A673 (cell line): ENCODE measurements at regions not wholly inside any gene's neighbourhood (a gene's known extent, or its start where the extent isn't known, plus 50 kb on each side); places are given as distances from the start of the nearest gene placed in this dataset.
"Not testable (repeated sequence)": the region's sequence is repeated elsewhere in the genome, so short reads cannot be mapped to it uniquely, and the experiment has no call there.

Experiments
- BruUV-seq: library from RNA; stranded (reverse); fragments of 400-500 nt; replicated peaks from 2 replicates; lab custom pipeline; 2021; lab: Mats Ljungman, UMichigan
- CTCF ChIA-PET: fragments of 300-600 bp; sonication (Branson Sonifier 250); formaldehyde crosslinking; loops from one replicate; lab custom pipeline; 2022; ENCODE audit warnings: antibody characterized with exemption; lab: Charles Lee
- POLR2A ChIA-PET: fragments of 300-600 bp; sonication (Branson Sonifier 250); formaldehyde crosslinking; loops from one replicate; lab custom pipeline; 2022; ENCODE audit warnings: antibody characterized with exemption; ENCODE audit not compliant: low non-redundant PET; lab: Charles Lee
- DNase-seq: peaks from one replicate; pipeline ENCODE4 v3.0.0-alpha.2; 2015; ENCODE audit warnings: low spot score
- H3K27ac ChIP-seq: fragments of 200-600 bp; sonication (generic); 2 replicates; pipeline ENCODE4 v1.5.1; 2016; ENCODE audit warnings: mixed run types, low read depth, mild to moderate bottlenecking, mixed read lengths, antibody characterized with exemption, low read length; ENCODE audit not compliant: poor library complexity, severe bottlenecking
- H3K27me3 ChIP-seq: fragments of 200-600 bp; sonication (generic); replicated peaks from 2 replicates; pipeline ENCODE4 v1.6.1; 2017; ENCODE audit warnings: mixed run types, low read depth, mild to moderate bottlenecking, mixed read lengths, antibody characterized with exemption, low read length; ENCODE audit not compliant: insufficient read depth, poor library complexity
- H3K36me3 ChIP-seq: fragments of 200-600 bp; sonication (generic); 2 replicates; pipeline ENCODE4 v1.6.1; 2016; ENCODE audit warnings: mixed run types, mild to moderate bottlenecking, mixed read lengths, antibody characterized with exemption, low read length; ENCODE audit not compliant: insufficient read depth, poor library complexity, severe bottlenecking
- H3K4me1 ChIP-seq: fragments of 200-600 bp; sonication (generic); 2 replicates; pipeline ENCODE4 v1.6.1; 2017; ENCODE audit warnings: mixed run types, mild to moderate bottlenecking, mixed read lengths, antibody characterized with exemption, low read length; ENCODE audit not compliant: insufficient read depth, poor library complexity, severe bottlenecking
- H3K4me3 ChIP-seq: fragments of 200-600 bp; sonication (generic); 2 replicates; pipeline ENCODE4 v1.5.1; 2016; ENCODE audit warnings: low read depth, mixed run types, mild to moderate bottlenecking, mixed read lengths, low read length; ENCODE audit not compliant: poor library complexity, severe bottlenecking
- H3K9me3 ChIP-seq: fragments of 200-600 bp; sonication (generic); 2 replicates; pipeline ENCODE4 v1.6.1; 2016; ENCODE audit warnings: mixed run types, low read depth, mild to moderate bottlenecking, mixed read lengths, antibody characterized with exemption, low read length; ENCODE audit not compliant: poor library complexity, severe bottlenecking
- CTCF ChIP-seq: fragments of 300-800, 200-600 bp; sonication (generic); conservative IDR thresholded peaks from 2 replicates; pipeline ENCODE4 v1.5.1; 2017; ENCODE audit warnings: low read depth, mild to moderate bottlenecking, antibody characterized with exemption, low read length, moderate library complexity, mixed read lengths
- EZH2 ChIP-seq: fragments of 200-600 bp; sonication (generic); IDR thresholded peaks from 2 replicates; pipeline ENCODE4 v1.6.1; 2017; ENCODE audit warnings: borderline replicate concordance, low read depth, mild to moderate bottlenecking, mixed read lengths, antibody characterized with exemption, low read length; ENCODE audit not compliant: poor library complexity, severe bottlenecking
- intact Hi-C: fragments of 100-400 bp; cut with micrococcal nuclease; formaldehyde crosslinking; loops from one replicate; pipeline ENCODE4 v1.10.0; 2022; ENCODE audit not compliant: unreplicated experiment

GRCh38 chr3:189430166-189430565 is 201.0 kb upstream of the TP63 start:
- POLR2A ChIA-PET: no interaction called here
- intact Hi-C loops: no loop called here

GRCh38 chr3:189442257-189442656 is 188.9 kb upstream of the TP63 start:
- BruUV-seq, H3K4me1 ChIP-seq, H3K27me3 ChIP-seq, H3K27ac ChIP-seq, CTCF ChIA-PET, H3K4me3 ChIP-seq, DNase-seq, H3K9me3 ChIP-seq, H3K36me3 ChIP-seq, intact Hi-C loops: not testable (repeated sequence)
- POLR2A ChIA-PET: interaction anchor here (0.7 kb wide), 1 partner anchor 230 kb away, joined by 6 read pairs; no protein-coding TSS in a partner anchor

More at GRCh38 chr3:189430166-189430565, 201.0 kb upstream of the TP63 start:
- Histone ChIP-seq H3K9me3 (peaks cover 5% of the 10 kb centered on the region), H3K4me1 (peaks cover 13% of the 10 kb centered on the region), H3K4me3 (no peak overlapping the region), H3K27ac (no peak overlapping the region), H3K36me3 (peaks cover 3% of the 10 kb centered on the region), H3K27me3 (no peaks in the 10 kb centered on the region)
- CTCF ChIA-PET: no interaction called here
- no TSS peak for BruUV-seq
- TF ChIP-seq CTCF: no peak
- TF ChIP-seq EZH2: no peak
- DNase-seq: no peak

- intact Hi-C loops: no loop called here
Observed at GRCh38 chr3:189446959-189447560, 184.1 kb upstream of the TP63 start.

More at GRCh38 chr3:189446959-189447560, 184.1 kb upstream of the TP63 start:
- Histone ChIP-seq H3K27ac (peak overlapping the region; percentile 47), H3K4me1 (no peaks in the 10 kb centered on the region), H3K9me3 (no peaks in the 10 kb centered on the region), H3K4me3 (no peak overlapping the region), H3K36me3 (no peaks in the 10 kb centered on the region), H3K27me3 (no peaks in the 10 kb centered on the region)
- no TSS peak for BruUV-seq
- DNase-seq: no peak
- TF ChIP-seq CTCF (no peak), EZH2 (no peak)
- ChIA-PET CTCF (no interaction called here), POLR2A (no interaction called here)
